Esophagus squamous epithelium (tissue), 5 donors: ENCODE measurements at regions not wholly inside any gene's neighbourhood (a gene's known extent, or its start where the extent isn't known, plus 50 kb on each side); places are given as distances from the start of the nearest gene placed in this dataset.

Experiments
- DNase-seq: peaks from one replicate; lab custom pipeline; 2025; lab: John Stamatoyannopoulos, UW
- H3K27ac ChIP-seq, 4 donors: fragments of 200-600 bp; sonication (generic); one replicate each; pipeline ENCODE4 v1.5.1; 2016 to 2019; ENCODE audit warnings: mild to moderate bottlenecking in 1 of 4
- H3K27me3 ChIP-seq, 4 donors: fragments of 200-600 bp; sonication (generic); 1 replicate in 3 of 4; 2 replicates in 1 of 4; pipeline versions ENCODE4 v1.5.1 to v1.6.0; 2017 to 2021; ENCODE audit warnings: antibody characterized with exemption in 1 of 4
- H3K36me3 ChIP-seq, 3 donors: fragments of 200-600 bp; sonication (generic); one replicate each; pipeline ENCODE4 v1.5.1; 2016 to 2019
- H3K4me1 ChIP-seq, 3 donors: fragments of 200-600 bp; sonication (generic); one replicate each; pipeline ENCODE4 v1.5.1; 2017 to 2019
- H3K4me3 ChIP-seq, 4 donors: fragments of 200-600 bp; sonication (generic); 1 replicate in 3 of 4; 2 replicates in 1 of 4; pipeline ENCODE4 v1.5.1; 2016 to 2019; ENCODE audit warnings: mild to moderate bottlenecking in 2 of 4, moderate library complexity in 1 of 4
- H3K9me3 ChIP-seq, 3 donors: fragments of 200-600 bp; sonication (generic); one replicate each; pipeline ENCODE4 v1.5.1; 2016 to 2019
- CTCF ChIP-seq, 6 experiments: fragments of 450-650 bp in 4 of 6; fragments of 200-600 bp in 2 of 6; sonication (generic) in 2 of 6; IDR thresholded peaks; one replicate each; pipeline ENCODE4 v1.5.1; 2016 to 2019; ENCODE audit warnings: antibody characterized with exemption in 6 of 6, mild to moderate bottlenecking in 4 of 6, moderate library complexity in 4 of 6
- POLR2A ChIP-seq, 4 donors: fragments of 450-650 bp; IDR thresholded peaks; one replicate each; pipeline ENCODE4 v1.6.1; 2017; ENCODE audit warnings: antibody characterized with exemption in 4 of 4, mild to moderate bottlenecking in 4 of 4, moderate library complexity in 3 of 4
- WGBS, 2 donors: methylation state at CpG; one replicate each; pipeline ENCODE4 v1.1.5; 2018; 5-methylcytosine and 5-hydroxymethylcytosine counted together
- intact Hi-C: fragments of 100-400 bp; cut with DNase I; formaldehyde crosslinking; loops from one replicate; pipeline ENCODE4 v1.15.0; 2022
- donor health status: DM: yes; HTN: yes; CAD: no.

- H3K27ac ChIP-seq, result no peak overlapping the region
- no peaks in the 10 kb centered on the region for H3K36me3 ChIP-seq
- no peak overlapping the region for H3K4me3 ChIP-seq
- intact Hi-C loops, result no loop called here
- no peaks in the 10 kb centered on the region for H3K27me3 ChIP-seq
- H3K9me3 ChIP-seq, result no peaks in the 10 kb centered on the region
- no peak for TF ChIP-seq CTCF (IDR thresholded peaks at IDR 0.05)
- 23 to 38% methylated on average over 2 of the region's 2 CpGs for WGBS, 2 donors
- DNase-seq, result no peak
- H3K4me1 ChIP-seq, result no peaks in the 10 kb centered on the region
Measured at GRCh38 chr3:176741664-176742047, 455.6 kb downstream of the TBL1XR1 start.

GRCh38 chr3:176740906-176741663, 456.2 kb downstream of the TBL1XR1 start:
- no peaks in the 10 kb centered on the region for H3K36me3 ChIP-seq
- H3K9me3 ChIP-seq, result no peaks in the 10 kb centered on the region
- H3K27me3 ChIP-seq, result no peaks in the 10 kb centered on the region
- intact Hi-C loops, result no loop called here
- H3K4me1 ChIP-seq, result no peaks in the 10 kb centered on the region
- no peak overlapping the region for H3K27ac ChIP-seq
- H3K4me3 ChIP-seq, result no peak overlapping the region
- WGBS, 2 donors, result 62 to 72% methylated on average over 8 of the region's 8 CpGs
- TF ChIP-seq CTCF (IDR thresholded peaks at IDR 0.05) (no peak), POLR2A (IDR thresholded peaks at IDR 0.05) (no peak)
- no peak for DNase-seq

- Histone ChIP-seq H3K36me3 (no peaks in the 10 kb centered on the region), H3K27me3 (no peaks in the 10 kb centered on the region), H3K4me3 (no peak overlapping the region), H3K9me3 (no peaks in the 10 kb centered on the region), H3K27ac (no peak overlapping the region), H3K4me1 (no peaks in the 10 kb centered on the region)
- DNase-seq, result no peak
- 53 to 57% methylated on average over 2 of the region's 2 CpGs for WGBS, 2 donors
- intact Hi-C loops, result no loop called here
- TF ChIP-seq CTCF (IDR thresholded peaks at IDR 0.05) (no peak), POLR2A (IDR thresholded peaks at IDR 0.05) (no peak)
Measured at GRCh38 chr3:176739159-176739558, 458.1 kb downstream of the TBL1XR1 start.

- Histone ChIP-seq H3K36me3 (no peaks in the 10 kb centered on the region), H3K27me3 (no peaks in the 10 kb centered on the region), H3K4me3 (no peak overlapping the region), H3K4me1 (no peaks in the 10 kb centered on the region), H3K27ac (no peak overlapping the region), H3K9me3 (no peaks in the 10 kb centered on the region)
- WGBS, 2 donors, result 69 to 72% methylated on average over 4 of the region's 4 CpGs
- intact Hi-C loops, result no loop called here
- no peak for DNase-seq
- no peak for TF ChIP-seq CTCF (IDR thresholded peaks at IDR 0.05)
- TF ChIP-seq POLR2A (IDR thresholded peaks at IDR 0.05), result no peak
Measured at GRCh38 chr3:176737480-176738110, 459.7 kb downstream of the TBL1XR1 start.

- no peaks in the 10 kb centered on the region for H3K9me3 ChIP-seq
- TF ChIP-seq CTCF (IDR thresholded peaks at IDR 0.05) (no peak), POLR2A (IDR thresholded peaks at IDR 0.05) (no peak)
- no peak for DNase-seq
- H3K4me1 ChIP-seq, result no peaks in the 10 kb centered on the region
- intact Hi-C loops, result no loop called here
- no peaks in the 10 kb centered on the region for H3K36me3 ChIP-seq
- no peak overlapping the region for H3K4me3 ChIP-seq
- WGBS, 2 donors, result 51 to 58% methylated on average over 5 of the region's 5 CpGs
- no peak overlapping the region for H3K27ac ChIP-seq
- no peaks in the 10 kb centered on the region for H3K27me3 ChIP-seq
Measured at GRCh38 chr3:176734146-176734545, 463.1 kb downstream of the TBL1XR1 start.
